Adrenal gland (tissue), 9 donors: ENCODE measurements at regions not wholly inside any gene's neighbourhood (a gene's known extent, or its start where the extent isn't known, plus 50 kb on each side); places are given as distances from the start of the nearest gene placed in this dataset.

Source experiments
- DNase-seq, 7 donors: peaks; one replicate each; pipeline ENCODE4 v3.0.0-alpha.2; 2019 to 2020
- H3K27ac ChIP-seq, 5 donors: fragments of 200-600 bp; sonication (generic) in 4 of 5; 1 replicate in 3 of 5; 2 replicates in 2 of 5; pipeline versions ENCODE4 v1.5.1 to v1.8.0; 2016 to 2020; ENCODE audit warnings: mild to moderate bottlenecking in 1 of 5
- H3K27me3 ChIP-seq: fragments of 200-600 bp; 2 replicates; pipeline ENCODE4 v1.8.0; 2021
- H3K36me3 ChIP-seq, 2 donors: fragments of 200-600 bp; replicated peaks in 1 of 2; 1 replicate in 1 of 2; 2 replicates in 1 of 2; pipeline versions ENCODE4 v1.5.1 to v1.8.0; 2018 to 2022
- H3K4me1 ChIP-seq, 2 donors: fragments of 200-600 bp; replicated peaks in 1 of 2; 1 replicate in 1 of 2; 2 replicates in 1 of 2; pipeline versions ENCODE4 v1.5.1 to v1.8.0; 2018 to 2021
- H3K4me3 ChIP-seq, 4 donors: fragments of 200-600 bp; sonication (generic) in 3 of 4; one replicate each; pipeline ENCODE4 v1.5.1; 2016 to 2018
- H3K9me3 ChIP-seq, 3 donors: fragments of 200-600 bp; sonication (generic) in 1 of 3; replicated peaks in 1 of 3; 1 replicate in 2 of 3; 2 replicates in 1 of 3; pipeline versions ENCODE4 v1.5.1 to v1.8.0; 2016 to 2021
- POLR2A ChIP-seq, 2 donors: fragments of 450-650 bp; IDR thresholded peaks; one replicate each; pipeline ENCODE4 v1.6.1; 2017; ENCODE audit warnings: antibody characterized with exemption in 2 of 2, mild to moderate bottlenecking in 2 of 2, moderate library complexity in 1 of 2
- WGBS, 4 donors: extraction: QIAGEN DNeasy Blood & Tissue Kit in 2 of 4; methylation state at CpG; one replicate each; pipeline versions ENCODE4 v1.1.5 to v1.1.7; 2013 to 2017; 5-methylcytosine and 5-hydroxymethylcytosine counted together
- intact Hi-C, 2 donors: fragments of 100-400 bp; cut with DNase I; formaldehyde crosslinking; loops; one replicate each; pipeline versions ENCODE4 v1.14.1 to v1.15.0; 2022 to 2023
- TF ChIP-seq, protein P1 (sequence below), 6 experiments: fragments of 450-650 bp in 4 of 6; fragments of 200-600 bp in 2 of 6; sonication (generic) in 1 of 6; IDR thresholded peaks; 1 replicate in 5 of 6; 2 replicates in 1 of 6; pipeline versions ENCODE4 v1.5.1 to v1.8.0; 2016 to 2021; ENCODE audit warnings: antibody characterized with exemption in 6 of 6, mild to moderate bottlenecking in 2 of 6, moderate library complexity in 1 of 6
- donor health status: healthy with polysubstance abuse.
- donor health status: Bipolar disorder and iron deficiency.
- donor health status: DM: yes; HTN: yes; CAD: no.
- donor health status: DM: no; HTN: no; CAD: no.
- donor health status: DM: no; HTN: no; CAD: no.

DNA sequence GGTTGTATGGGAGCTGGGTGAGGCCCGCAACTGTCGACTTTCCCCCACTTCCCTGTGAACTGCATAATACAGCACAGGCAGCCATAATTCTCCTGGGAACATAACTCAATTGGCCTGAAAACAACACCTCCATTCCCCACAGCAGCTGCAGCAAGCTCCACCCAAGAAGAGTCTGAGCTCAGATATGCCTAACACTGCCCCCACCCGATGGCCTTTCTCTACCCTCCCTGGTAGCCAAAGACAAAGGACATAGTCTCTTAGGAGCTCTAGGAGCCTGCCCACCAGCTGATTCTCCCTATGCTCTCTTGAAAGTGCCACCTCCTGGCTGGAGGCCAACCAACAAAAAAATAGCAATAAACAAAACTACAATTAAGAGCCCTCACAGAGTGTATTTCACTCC, 542.7 kb upstream of the LMO3 start:
- intact Hi-C loops: no loop called here
- H3K4me3 ChIP-seq: no peak overlapping the region
- no peak for DNase-seq
- H3K27me3 ChIP-seq: no peaks in the 10 kb centered on the region
- TF ChIP-seq, protein P1, sequence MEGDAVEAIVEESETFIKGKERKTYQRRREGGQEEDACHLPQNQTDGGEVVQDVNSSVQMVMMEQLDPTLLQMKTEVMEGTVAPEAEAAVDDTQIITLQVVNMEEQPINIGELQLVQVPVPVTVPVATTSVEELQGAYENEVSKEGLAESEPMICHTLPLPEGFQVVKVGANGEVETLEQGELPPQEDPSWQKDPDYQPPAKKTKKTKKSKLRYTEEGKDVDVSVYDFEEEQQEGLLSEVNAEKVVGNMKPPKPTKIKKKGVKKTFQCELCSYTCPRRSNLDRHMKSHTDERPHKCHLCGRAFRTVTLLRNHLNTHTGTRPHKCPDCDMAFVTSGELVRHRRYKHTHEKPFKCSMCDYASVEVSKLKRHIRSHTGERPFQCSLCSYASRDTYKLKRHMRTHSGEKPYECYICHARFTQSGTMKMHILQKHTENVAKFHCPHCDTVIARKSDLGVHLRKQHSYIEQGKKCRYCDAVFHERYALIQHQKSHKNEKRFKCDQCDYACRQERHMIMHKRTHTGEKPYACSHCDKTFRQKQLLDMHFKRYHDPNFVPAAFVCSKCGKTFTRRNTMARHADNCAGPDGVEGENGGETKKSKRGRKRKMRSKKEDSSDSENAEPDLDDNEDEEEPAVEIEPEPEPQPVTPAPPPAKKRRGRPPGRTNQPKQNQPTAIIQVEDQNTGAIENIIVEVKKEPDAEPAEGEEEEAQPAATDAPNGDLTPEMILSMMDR (IDR thresholded peaks at IDR 0.05): no peak
- TF ChIP-seq POLR2A (IDR thresholded peaks at IDR 0.05): no peak
- H3K4me1 ChIP-seq: no peaks in the 10 kb centered on the region
- H3K9me3 ChIP-seq: peaks cover 0 to 3% (median 0%) of the 10 kb centered on the region in 3 donors
- no peak overlapping the region for H3K27ac ChIP-seq
- no peaks in the 10 kb centered on the region for H3K36me3 ChIP-seq
- WGBS, 4 donors: 74 to 100% (median 83%) methylated on average over 3 of the region's 3 CpGs

DNA sequence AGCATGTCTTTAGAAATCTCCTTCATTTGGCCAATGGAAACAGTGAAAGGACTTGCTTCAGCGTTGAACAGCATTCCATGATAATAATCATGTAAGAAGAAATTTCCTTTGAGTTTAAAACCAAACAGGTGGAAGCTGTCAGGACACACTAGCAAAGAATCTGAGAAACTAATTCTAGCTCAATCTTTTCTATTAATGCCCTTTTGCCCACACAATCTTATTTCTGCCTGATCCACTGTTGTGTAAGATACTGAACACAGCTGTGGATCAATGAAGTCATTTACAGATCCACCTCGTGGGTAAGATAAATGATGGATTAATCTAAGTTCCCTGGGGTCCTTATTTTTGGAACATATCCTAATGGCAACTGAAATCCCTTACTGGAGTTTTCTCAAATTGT, 536.9 kb upstream of the LMO3 start:
- Histone ChIP-seq H3K36me3 (no peaks in the 10 kb centered on the region), H3K4me3 (no peak overlapping the region), H3K9me3 (peaks cover 0 to 3% (median 0%) of the 10 kb centered on the region in 3 donors), H3K27ac (no peak overlapping the region), H3K4me1 (no peaks in the 10 kb centered on the region), H3K27me3 (no peaks in the 10 kb centered on the region)
- DNase-seq: no peak
- no peak for TF ChIP-seq POLR2A (IDR thresholded peaks at IDR 0.05)
- TF ChIP-seq, protein P1 (IDR thresholded peaks at IDR 0.05): no peak
- WGBS, 4 donors: 45 to 57% (median 52%) methylated on average over 2 of the region's 2 CpGs
- intact Hi-C loops: no loop called here

GRCh38 chr12:17139931-17140330, 534.0 kb upstream of the LMO3 start:
- H3K27me3 ChIP-seq: no peaks in the 10 kb centered on the region
- no peaks in the 10 kb centered on the region for H3K4me1 ChIP-seq
- no peak for DNase-seq
- WGBS, 4 donors: 53 to 71% (median 60%) methylated on average over 2 of the region's 2 CpGs
- no peak overlapping the region for H3K4me3 ChIP-seq
- no peaks in the 10 kb centered on the region for H3K9me3 ChIP-seq
- no peak for TF ChIP-seq POLR2A (IDR thresholded peaks at IDR 0.05)
- TF ChIP-seq, protein P1 (IDR thresholded peaks at IDR 0.05): no peak
- no peak overlapping the region for H3K27ac ChIP-seq
- intact Hi-C loops: no loop called here
- no peaks in the 10 kb centered on the region for H3K36me3 ChIP-seq

GRCh38 chr12:17137396-17137795, 531.4 kb upstream of the LMO3 start:
- WGBS, 4 donors: 53 to 60% (median 54%) methylated on average over 3 of the region's 3 CpGs
- DNase-seq: no peak

More at GRCh38 chr12:17137396-17137795, 531.4 kb upstream of the LMO3 start:
- Histone ChIP-seq H3K9me3 (no peaks in the 10 kb centered on the region), H3K4me3 (no peak overlapping the region), H3K27me3 (no peaks in the 10 kb centered on the region), H3K27ac (no peak overlapping the region), H3K36me3 (no peaks in the 10 kb centered on the region), H3K4me1 (no peaks in the 10 kb centered on the region)
- TF ChIP-seq, protein P1 (IDR thresholded peaks at IDR 0.05): no peak
- intact Hi-C loops: no loop called here
